ENCODE measurements at regions not wholly inside any gene's neighbourhood (a gene's known extent, or its start where the extent isn't known, plus 50 kb on each side); places are given as distances from the start of the nearest gene placed in this dataset.

DNA sequence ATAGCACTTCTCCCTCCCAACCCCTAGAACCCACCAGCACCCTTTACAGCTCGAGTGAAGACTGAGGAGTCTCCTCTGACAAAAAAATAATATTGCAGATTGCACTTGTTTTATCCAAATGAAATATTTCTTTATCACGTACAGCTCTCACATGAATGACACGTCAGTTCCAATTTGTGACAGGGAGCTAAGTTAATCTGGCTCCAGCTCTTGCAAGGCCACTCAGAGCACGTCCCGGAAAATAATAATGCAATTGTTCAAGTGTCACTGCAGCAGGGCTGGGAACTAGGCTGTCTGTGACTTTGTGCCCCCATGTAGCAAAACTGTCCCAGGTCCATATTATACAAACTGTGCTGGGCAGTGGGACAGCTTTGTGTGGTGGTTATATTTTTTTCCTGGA lies 539.6 kb downstream of the VRK1 start:
- CTCF ChIA-PET = no interaction called here
- DNase-seq (ENCODE audit: extremely low spot score) = no peak
- TF ChIP-seq, protein P1, sequence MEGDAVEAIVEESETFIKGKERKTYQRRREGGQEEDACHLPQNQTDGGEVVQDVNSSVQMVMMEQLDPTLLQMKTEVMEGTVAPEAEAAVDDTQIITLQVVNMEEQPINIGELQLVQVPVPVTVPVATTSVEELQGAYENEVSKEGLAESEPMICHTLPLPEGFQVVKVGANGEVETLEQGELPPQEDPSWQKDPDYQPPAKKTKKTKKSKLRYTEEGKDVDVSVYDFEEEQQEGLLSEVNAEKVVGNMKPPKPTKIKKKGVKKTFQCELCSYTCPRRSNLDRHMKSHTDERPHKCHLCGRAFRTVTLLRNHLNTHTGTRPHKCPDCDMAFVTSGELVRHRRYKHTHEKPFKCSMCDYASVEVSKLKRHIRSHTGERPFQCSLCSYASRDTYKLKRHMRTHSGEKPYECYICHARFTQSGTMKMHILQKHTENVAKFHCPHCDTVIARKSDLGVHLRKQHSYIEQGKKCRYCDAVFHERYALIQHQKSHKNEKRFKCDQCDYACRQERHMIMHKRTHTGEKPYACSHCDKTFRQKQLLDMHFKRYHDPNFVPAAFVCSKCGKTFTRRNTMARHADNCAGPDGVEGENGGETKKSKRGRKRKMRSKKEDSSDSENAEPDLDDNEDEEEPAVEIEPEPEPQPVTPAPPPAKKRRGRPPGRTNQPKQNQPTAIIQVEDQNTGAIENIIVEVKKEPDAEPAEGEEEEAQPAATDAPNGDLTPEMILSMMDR (IDR thresholded peaks at IDR 0.05; ENCODE audit: control extremely low read depth, extremely low read depth, low read depth, missing control alignments) = no peak
- POLR2A ChIA-PET = no interaction called here

GRCh38 chr14:97337267-97337666 lies 540.1 kb downstream of the VRK1 start:
- TF ChIP-seq, protein P1 (IDR thresholded peaks at IDR 0.05; ENCODE audit: control extremely low read depth, extremely low read depth, low read depth, missing control alignments) = no peak
- ChIA-PET CTCF (no interaction called here), POLR2A (no interaction called here)
- no peak for DNase-seq (ENCODE audit: extremely low spot score)

DNA sequence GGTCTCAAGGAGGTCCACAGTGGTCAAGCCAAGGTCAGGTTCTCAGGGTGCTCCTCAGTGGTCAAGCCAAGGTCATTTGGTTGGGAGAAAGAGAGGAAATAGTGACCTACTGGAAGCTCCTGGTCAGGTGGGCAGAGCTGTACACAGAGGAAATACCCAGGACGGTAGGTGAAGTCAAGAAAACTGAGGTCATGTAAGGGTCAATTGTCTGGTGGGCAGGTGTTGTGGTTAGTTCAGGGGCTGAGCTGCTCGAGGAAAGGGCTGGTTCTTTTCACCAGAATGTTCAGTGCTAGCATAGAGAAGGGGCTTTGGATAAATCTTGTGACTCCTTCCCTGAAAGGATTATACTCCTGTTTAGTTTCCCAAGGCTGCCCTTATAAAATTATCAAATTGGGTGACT lies 540.5 kb downstream of the VRK1 start:
- ChIA-PET POLR2A (no interaction called here), CTCF (no interaction called here)
- TF ChIP-seq, protein P1 (IDR thresholded peaks at IDR 0.05; ENCODE audit: control extremely low read depth, extremely low read depth, low read depth, missing control alignments) = no peak
- no peak for DNase-seq (ENCODE audit: extremely low spot score)

- ChIA-PET POLR2A (no interaction called here), CTCF (interaction anchor here (1.4 kb wide), 1 partner anchor 118 kb away, joined by 3 read pairs; no protein-coding TSS in a partner anchor)
- TF ChIP-seq, protein P1 (IDR thresholded peaks at IDR 0.05; ENCODE audit: control extremely low read depth, extremely low read depth, low read depth, missing control alignments) = no peak
Observed at GRCh38 chr14:97344666-97345065, 547.5 kb downstream of the VRK1 start.

DNA sequence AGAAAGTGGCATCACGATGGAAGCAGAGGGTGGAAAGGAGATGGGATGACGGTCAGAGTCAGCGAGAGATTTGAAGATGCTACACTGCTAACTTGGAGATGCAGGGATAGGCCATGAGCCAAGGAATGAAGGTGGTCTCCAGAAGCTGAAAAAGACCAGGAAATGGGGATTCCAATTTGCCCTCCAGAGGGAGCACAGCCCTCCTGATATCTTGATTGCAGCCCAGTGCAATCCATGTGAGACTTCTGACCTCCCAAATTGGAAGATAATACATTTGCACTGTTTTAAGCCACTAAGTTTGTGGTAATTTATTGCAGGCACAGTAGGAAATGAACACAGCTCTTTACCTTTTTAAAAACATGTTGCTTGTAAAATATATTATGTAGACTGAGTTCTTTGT lies 549.5 kb downstream of the VRK1 start:
- ChIA-PET CTCF (no interaction called here), POLR2A (no interaction called here)
- no peak for DNase-seq (ENCODE audit: extremely low spot score)
- TF ChIP-seq, protein P1 (IDR thresholded peaks at IDR 0.05; ENCODE audit: control extremely low read depth, extremely low read depth, low read depth, missing control alignments) = no peak

More at GRCh38 chr14:97344666-97345065, 547.5 kb downstream of the VRK1 start:
- no peak for DNase-seq (ENCODE audit: extremely low spot score)

- ChIA-PET CTCF (no interaction called here), POLR2A (no interaction called here)
- TF ChIP-seq, protein P1 (IDR thresholded peaks at IDR 0.05; ENCODE audit: control extremely low read depth, extremely low read depth, low read depth, missing control alignments) = no peak
- DNase-seq (ENCODE audit: extremely low spot score) = no peak
Observed at GRCh38 chr14:97349463-97349862, 552.3 kb downstream of the VRK1 start.

DNA sequence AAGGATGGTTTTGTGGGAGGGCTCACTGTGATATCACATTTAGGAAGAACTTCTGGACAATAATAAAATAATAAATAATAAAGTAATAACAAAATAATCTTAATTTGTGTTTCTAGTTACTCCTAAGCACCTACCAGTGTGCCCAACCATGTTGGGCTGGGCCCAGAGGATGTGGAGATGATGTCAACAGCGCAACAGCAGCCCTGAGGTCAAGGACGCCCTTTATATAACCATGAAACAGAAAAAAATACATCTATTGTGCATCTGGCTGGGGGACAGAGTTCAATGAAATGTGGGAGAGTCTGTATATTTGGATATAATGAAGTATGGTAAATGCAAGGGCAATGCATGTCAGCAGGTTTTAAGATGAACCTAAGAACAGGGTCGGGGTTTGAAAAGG lies 552.8 kb downstream of the VRK1 start:
- DNase-seq (ENCODE audit: extremely low spot score) = no peak
- TF ChIP-seq, protein P1 (IDR thresholded peaks at IDR 0.05; ENCODE audit: control extremely low read depth, extremely low read depth, low read depth, missing control alignments) = no peak
- ChIA-PET CTCF (no interaction called here), POLR2A (no interaction called here)
